DMS114 treated with DMSO at 0.1 percent for 48 hours (cell line): ENCODE measurements at regions not wholly inside any gene's neighbourhood (a gene's known extent, or its start where the extent isn't known, plus 50 kb on each side); places are given as distances from the start of the nearest gene placed in this dataset.
"Not testable (repeated sequence)": the region's sequence is repeated elsewhere in the genome, so short reads cannot be mapped to it uniquely, and the experiment has no call there.

Source experiments
- DNase-seq: peaks from one replicate; lab custom pipeline; 2025; ENCODE audit not compliant: unreplicated experiment; lab: John Stamatoyannopoulos, UW

DNA sequence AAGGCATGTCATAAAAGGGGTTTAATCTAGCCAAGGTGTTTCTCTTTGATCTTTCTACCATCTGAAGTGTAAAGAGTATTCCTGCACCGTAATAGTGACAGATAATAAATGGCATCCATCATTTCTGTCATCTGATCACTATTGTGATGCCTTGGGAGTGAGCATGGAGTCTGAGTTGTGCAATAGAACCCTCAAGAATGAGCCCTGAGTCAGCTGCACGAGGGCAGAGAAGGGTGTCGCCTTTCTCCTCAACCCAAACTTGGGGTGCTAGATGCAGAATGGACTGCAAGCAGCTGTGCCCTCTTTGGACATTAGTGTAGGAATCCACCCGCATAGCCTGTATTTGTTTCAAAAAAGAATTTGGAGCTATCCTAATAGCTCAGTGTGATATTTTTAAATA is 115.2 kb downstream of the ZNF37A start:
- no peak for DNase-seq

DNA sequence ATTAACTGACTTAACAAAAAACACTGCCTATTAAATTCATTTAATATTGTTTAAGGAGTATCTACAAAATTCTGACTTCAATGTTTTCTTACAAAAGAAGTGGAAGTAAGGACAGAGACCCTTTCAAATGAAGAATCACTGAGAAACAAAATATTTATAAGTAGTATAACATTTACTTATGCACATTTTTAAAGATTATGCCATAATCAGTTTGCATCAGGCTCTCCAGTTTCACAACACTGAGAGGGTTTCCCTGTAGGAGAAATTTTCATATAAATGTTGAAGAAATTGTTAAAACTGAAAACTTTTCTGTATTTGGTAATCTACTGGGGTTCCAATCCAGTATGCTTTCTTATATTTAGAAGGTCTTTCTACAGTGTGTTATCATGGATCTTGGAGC is 115.6 kb downstream of the ZNF37A start:
- DNase-seq, result not testable (repeated sequence)

DNA sequence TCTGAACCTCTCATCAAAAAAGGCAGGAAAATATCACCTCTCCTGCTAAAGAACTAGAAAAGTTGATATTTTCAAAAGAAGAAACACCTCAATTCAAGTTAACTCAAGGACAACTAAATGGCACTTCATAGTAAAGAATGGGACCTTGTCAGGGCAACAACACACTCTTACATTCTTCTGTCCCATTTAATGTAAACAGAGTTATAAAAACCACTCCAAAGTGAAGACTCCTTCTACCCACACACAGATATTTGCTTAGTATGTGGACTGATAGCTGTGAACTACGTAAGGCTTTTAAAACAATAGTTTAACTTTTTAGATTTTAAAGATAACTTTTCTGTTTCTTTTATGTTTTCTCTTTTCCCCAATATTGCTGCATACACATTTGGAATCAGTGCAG is 118.3 kb downstream of the ZNF37A start:
- no peak for DNase-seq

DNA sequence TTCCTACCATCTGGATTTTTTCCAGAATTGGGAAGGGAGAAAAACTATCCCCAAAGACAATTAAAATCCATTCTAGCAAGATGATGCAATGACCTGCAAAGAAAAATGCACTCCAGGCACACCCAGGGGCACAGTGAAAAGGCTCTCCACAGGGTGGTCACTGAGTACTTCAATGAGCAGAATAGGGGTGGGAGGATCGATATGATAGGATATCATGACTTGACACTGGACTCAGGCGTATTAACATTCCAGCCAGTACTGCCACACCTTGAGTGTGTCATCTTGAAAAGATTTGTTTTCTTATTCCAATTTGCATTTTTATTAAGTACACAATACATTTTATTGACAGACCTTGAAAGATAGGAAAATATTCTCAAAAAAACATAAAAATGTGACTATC is 132.2 kb downstream of the ZNF37A start:
- no peak for DNase-seq

DNA sequence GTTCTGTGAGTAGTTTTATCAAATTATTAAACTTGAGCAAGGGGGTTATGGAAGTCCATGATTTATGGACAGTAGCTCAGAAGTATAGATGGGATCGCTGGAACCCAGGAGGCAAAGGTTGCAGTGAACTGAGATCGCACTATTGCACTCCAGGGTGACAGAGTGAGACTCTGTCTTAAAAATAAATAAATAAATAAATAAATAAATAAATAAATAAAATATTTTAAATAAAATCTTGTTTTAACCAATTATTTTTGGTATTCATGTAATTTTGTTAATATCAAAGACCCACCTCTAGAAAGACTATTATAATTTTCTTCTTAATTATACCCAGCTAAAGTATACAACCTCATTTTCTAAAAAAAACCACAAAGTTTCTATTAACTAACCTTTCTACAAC is 134.3 kb downstream of the ZNF37A start:
- DNase-seq, result no peak

DNA sequence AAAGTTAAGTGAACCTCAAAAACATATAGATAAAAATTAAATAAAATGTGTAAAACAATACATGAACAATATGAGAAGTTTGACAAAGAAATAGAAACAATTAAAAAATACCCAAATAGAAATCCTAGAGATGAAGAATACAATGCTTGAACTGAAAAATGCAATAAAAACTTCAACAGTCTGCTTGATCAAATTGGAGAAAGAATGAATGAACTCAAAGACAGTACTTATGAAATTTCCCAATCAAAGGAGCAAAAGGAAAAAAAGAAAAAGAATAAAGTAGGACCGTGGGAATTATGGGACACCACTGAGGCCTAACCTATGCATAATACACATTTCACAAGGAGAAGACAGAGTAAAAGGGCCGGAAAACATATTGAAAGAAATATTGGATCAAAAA is 144.3 kb downstream of the ZNF37A start:
- DNase-seq, result not testable (repeated sequence)

DNA sequence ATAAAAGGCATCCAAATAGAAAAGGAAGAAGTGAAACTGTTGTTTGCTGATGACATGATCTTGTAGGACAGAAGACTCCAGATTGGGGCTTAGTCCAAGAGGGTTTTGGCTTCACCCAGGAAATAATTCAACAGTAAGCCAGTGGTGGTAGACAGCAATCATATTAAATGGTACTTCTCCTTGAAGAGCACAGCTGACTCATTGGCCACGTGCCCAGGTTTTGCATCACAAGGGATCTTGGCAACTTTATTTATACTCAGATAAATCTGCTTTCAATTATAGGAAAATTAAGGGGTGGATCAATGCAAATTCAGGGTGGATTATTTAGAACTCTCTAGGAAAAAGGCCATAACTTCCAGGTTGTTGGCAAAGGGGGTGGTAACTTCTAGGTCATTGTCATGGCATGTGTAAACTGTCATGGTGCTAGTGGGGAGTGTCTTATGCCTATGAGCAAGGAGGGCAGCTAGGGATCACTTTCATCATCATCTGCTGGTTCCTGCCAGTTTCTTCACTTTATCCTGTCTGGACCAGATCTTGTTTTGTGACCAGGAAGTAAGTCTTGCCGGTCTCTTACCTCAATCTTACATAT is 148.0 kb downstream of the ZNF37A start:
- DNase-seq, result not testable (repeated sequence)

DNA sequence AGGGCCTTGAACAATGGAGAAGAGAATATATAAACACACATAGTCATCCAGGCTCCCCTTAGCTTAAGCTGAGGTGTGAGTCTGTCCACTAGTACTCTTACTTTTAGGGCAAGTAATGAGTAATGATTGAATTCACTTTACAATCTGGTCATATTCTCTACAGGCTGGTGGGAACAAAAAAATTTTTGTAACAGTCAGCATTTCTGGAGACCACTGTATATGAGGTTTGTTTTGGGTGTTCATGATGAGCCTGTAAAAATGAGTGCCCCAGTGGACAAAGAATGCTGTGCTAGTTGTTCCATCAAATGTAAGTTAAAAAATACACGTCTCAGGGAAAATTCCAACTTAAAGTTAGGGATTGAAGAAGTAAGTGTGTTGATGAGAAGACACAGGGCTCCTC is 154.0 kb downstream of the ZNF37A start:
- not testable (repeated sequence) for DNase-seq

DNA sequence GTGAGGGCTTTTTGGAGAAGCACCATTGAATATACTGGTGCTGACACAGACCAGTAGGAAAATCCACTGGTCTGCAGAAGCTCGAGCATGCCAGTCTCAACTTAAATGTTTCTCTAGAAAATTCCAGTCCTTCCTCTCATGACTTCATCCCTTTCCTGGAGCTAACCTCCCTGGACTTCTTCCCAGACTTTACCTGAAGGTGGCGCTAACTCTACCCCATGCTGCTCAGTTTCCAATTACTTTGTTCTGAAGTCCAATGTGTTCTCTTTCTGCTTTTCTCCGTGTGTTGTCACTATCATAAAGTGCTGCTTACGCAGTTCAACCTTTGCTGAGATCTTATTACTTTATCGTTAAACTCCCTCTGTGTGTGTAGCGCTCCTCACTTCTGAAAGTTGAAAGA is 158.4 kb downstream of the ZNF37A start:
- not testable (repeated sequence) for DNase-seq

DNA sequence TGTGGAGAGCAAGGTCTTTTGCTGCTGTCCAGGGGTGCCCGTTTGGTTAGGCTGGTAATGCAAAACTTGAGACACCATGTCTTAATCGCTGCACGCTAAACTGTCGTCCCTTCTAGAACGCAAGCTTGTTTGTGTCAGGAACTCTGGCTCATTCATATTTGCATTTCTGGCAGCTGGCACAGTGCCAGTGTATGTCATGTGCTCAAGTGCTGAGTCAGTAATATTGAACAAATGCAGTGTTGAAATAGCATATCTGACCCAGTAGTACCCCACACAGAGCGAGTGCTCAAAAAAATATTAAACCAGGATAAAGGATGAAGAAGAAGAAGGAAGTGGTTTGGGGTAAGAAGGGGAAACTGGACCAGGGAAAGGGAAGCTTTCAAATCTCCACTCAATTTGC is 173.4 kb downstream of the ZNF37A start:
- DNase-seq, result not testable (repeated sequence)

DNA sequence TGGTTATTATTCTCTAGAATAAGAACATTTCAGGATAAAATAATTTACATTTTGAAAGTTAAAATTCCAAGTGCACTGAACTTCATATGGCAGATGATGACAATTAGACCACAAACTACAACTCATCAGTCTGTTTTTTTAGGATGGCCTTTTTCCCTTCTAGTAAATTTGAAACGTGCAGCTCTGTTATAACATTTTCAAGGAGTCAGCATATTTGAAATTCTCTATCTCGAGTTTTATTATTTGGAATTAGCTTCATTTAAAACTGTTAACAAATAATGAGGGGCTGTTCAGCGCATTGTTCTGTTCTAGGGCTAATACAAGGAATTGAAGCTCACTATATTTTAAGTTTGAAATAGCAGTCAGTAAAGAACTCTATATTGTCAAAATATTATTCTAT is 176.9 kb downstream of the ZNF37A start:
- not testable (repeated sequence) for DNase-seq

DNA sequence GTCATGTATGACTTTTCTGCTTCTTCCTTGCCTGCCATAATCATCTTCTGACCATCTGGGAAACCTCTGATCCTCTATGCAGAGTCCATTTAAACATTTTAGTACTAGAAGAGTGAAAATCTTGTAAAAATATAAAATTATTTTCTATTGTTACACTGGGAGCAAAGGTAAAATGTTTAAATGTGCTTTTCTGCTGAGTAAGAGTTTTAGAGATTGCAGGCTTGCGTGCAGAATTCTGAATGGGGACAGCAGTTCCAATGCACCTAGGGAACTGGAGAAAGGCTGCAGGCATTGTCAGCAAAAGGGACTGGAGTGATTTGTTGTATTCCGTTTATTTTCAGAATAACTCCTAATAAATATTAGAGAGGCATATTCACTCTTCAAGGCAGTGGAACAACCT is 180.7 kb downstream of the ZNF37A start:
- not testable (repeated sequence) for DNase-seq

DNA sequence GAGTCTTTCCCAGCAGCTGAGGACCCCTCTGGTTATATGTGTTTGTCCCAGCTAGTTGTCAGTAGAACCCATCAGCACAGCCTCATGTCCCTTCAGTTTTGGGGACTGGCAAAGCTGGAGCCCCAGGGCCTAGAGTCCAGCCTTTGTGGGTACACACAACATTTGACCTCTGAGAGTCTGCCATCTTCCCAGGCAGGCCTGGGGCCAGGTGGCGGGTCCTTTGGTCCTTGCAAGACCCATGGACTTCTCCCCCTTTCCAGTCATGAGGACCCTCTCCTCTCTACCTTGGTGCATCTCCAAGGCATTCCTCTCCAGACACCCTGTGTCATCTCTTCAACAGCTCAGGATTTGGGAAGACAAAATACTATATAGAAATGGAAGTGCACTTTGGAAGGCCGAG is 198.4 kb downstream of the ZNF37A start:
- not testable (repeated sequence) for DNase-seq

DNA sequence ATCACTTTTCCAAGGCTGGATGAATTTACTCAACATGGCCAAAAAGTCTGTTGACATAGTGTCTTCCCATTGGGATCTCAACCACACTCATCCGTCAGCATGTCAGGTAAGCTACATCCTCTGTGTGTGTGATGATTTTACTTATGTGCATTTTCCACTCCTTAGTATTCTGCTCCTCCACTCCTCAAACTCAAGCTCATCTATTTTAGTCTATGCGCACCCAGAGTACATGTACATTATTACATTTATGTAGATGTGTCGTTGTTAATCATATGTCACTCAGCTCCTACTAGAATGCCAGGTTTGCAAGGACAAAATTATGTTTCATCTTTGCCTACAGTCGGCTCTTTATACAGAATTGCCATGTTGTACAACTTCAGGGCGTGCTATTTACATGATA is 216.0 kb downstream of the ZNF37A start:
- not testable (repeated sequence) for DNase-seq

DNA sequence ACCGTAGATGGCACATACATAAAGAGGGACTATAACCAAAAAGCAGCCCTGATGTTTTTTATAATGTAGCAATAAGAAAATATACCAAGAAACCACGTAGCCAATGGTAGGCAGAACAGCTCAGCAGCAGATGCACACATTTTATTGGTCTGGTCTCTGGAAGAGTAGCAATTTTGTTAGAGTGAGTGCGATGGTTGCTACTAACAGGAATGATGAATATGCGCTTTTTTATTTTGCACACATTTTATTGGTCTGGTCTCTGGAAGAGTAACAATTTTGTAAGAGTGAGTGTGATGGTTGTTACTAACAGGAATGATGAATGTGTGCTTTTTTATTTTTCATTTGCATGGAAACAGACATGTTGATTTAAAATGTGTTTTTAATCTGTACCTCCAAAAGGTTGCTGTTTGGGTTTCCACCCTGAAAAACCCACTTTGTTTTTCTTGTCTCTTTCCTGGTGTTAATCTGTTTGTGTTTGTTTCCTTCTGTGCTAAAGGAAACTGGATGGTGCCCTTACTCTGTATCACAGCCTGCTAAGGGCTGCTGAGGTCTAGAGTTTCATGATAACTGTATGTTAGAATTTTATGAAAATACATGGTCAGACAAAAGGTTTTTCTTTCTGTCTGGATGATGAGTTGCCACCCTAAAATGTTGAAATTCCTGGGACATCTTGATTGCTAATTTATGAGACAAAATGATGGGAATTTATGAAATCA is 221.1 kb downstream of the ZNF37A start:
- DNase-seq, result not testable (repeated sequence)

DNA sequence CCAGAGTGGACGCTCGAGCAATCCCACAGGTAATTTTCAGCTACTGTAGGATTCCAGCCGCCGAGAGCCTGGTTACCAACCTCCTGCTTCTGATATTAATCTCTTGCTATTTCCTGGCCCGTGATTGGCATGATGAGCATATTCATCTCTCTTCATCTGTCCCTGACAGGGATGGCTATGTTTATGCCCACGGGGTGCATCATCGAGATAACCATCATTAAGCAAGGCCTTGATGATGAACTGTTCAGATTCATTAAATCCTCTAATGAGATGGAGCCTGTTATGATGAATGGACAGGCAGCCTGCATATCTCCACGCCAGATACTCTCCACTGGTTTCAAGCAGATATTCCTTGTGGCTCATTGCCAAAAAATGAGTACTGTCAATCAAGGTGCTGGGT is 227.3 kb downstream of the ZNF37A start:
- not testable (repeated sequence) for DNase-seq

DNA sequence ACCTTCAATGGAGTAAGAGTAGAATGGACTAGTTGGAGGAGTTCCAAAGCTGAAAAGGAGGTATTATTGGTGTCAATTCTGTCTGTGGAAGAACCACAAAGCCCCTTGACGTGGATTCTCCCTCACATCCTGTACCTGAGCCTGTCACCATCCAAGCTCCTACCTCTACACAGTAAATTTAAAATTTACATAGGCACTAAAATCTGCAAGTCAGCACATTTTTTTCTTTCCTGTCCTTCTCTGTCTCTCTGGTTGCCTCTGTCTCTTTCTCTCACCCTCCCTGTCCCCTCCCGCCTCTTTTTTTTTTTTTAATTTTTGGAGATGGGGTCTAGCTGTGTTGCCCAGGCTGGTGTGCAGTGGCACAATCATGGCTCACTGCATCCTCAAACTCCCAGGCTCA is 236.2 kb downstream of the ZNF37A start:
- not testable (repeated sequence) for DNase-seq

DNA sequence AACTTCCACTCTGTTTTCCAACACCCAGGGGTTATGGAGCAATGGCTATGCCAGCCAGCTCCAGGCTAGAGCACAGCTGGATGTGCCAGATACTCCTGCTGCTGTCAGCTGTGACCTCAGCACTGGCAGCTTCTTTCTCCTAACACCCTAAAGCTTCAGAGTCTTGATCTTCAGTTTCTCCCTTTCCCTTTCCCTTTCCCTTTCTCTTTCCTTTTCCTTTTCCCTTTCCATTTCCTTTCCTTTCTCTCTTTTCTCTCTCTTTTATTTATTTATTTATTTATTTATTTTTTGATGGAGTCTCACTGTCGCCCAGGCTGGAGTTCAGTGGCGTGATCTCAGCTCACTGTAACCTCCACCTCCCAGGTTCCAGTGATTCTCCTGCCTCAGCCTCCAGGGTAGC is 237.0 kb downstream of the ZNF37A start:
- DNase-seq, result not testable (repeated sequence)

DNA sequence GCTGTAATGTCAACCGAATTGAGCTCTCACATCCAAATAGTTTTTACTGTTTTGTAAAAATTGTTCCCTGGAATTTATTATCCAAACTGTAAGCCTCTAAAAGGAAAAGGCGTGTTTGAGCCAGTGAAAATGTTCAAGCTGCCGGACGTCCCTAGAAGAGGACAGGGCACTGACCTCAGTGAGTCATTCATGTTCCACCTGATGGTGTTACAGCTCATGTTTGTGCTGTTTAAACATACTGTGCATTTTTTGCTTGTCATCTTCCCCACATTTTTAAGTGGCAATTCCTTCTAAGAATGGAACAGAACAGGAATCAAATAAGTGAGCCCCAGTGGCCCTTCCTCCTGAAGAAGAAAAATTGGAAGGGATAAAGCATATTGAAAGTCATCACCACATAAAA is 239.6 kb downstream of the ZNF37A start:
- not testable (repeated sequence) for DNase-seq

DNA sequence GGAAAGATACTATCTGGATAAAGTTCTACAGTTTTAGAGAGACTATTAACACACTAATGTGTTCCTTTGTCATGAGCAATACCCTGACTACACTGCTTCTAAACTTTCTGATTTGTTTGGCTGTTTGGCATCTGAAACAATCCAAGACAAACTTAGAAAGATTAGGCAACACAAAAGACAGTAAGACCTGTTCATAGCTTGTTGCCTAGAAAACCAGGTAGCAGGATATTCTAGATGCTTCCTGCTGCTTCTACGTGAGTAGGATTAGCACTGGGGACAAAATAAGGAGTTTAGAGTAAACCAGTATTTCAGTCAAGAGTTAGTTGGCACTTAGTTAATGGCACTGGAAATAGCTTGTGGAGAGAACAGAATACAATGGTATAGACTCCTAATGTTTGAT is 256.5 kb downstream of the ZNF37A start:
- not testable (repeated sequence) for DNase-seq

DNA sequence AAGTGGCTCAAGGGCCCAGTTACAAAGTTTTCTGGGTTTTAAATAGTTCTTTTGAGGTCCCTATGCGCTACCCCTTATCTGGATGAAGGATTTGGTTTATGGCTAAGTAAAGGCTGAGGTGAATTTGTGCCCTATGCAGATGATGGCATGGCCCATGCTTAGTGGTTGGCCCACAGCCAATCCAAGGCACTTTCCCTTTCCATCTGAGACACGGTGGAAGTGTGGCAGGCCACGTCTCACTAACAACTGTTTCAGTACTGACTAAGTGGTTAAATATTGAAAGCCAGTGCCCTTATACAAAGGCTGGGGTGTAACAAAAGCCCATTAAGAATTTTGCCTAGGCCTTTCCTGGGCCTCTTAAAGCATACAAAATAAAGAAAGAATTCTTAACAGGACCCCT is 260.3 kb downstream of the ZNF37A start:
- not testable (repeated sequence) for DNase-seq

DNA sequence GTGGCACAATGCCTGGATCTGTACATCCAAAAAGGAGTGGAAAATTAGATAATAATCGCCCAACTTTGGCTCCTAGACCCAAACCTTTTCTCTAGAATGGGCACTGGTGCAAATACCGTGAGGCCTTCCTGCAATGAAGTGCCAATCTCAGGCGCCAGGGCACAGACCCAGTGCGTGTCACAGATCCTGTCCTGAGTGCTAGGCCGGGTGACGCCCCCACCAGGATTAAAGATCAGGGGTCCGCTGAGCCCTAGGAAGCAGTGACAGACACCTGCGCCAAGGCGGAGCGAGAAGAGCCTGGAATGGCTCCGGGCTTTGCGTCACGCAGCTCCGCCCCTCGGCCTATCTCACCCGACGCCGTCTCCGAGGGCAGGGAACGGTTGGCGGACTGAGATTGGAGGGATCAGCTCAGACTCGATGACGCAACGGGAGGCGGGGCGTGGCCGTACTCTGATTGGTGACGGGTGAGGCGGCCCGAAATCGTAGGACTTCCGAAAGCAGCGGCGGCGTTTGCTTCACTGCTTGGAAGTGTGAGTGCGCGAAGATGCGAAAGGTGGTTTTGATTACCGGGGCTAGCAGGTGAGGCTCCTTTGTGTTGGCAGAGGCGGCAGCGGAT is 261.9 kb downstream of the ZNF37A start:
- DNase-seq, result peak; percentile 46
